GM12878 (cell line): ENCODE measurements at regions not wholly inside any gene's neighbourhood (a gene's known extent, or its start where the extent isn't known, plus 50 kb on each side); places are given as distances from the start of the nearest gene placed in this dataset.

ENCODE experiments used
- ATAC-seq: fragments of 200-7000 bp; cut with Tn5 transposase; 3 replicates; pipeline ENCODE4 v1.9.1; 2020; ENCODE audit warnings: mild to moderate bottlenecking, moderate library complexity
- BruUV-seq: library from RNA; stranded (reverse); fragments of 400-500 nt; replicated peaks from 2 replicates; lab custom pipeline; 2021; lab: Mats Ljungman, UMichigan
- CTCF ChIA-PET: fragments of 300-600 bp; sonication (Branson Sonifier 250); formaldehyde crosslinking; extraction: SDS; loops from one replicate; lab custom pipeline; 2021; ENCODE audit warnings: inconsistent platforms; lab: Yijun Ruan, JAX
- POLR2A ChIA-PET: fragments of 350-600 bp; formaldehyde crosslinking; extraction: SDS; loops from one replicate; lab custom pipeline; 2021; ENCODE audit warnings: inconsistent platforms; lab: Charles Lee
- RAD21 ChIA-PET: fragments of 300-600 bp; sonication (Branson Sonifier 250); formaldehyde crosslinking; loops from one replicate; lab custom pipeline; 2023; ENCODE audit warnings: antibody characterized with exemption; ENCODE audit not compliant: unreplicated experiment; lab: Charles Lee
- SMC1A ChIA-PET: fragments of 300-600 bp; sonication (Branson Sonifier 250); formaldehyde crosslinking; loops from one replicate; lab custom pipeline; 2023; ENCODE audit not compliant: unreplicated experiment, uncharacterized antibody; lab: Charles Lee
- DNase-seq: peaks from one replicate; pipeline ENCODE4 v3.0.0-alpha.2; 2011; ENCODE audit warnings: low read depth, low spot score
- FAIRE-seq: peaks from 3 replicates; lab custom pipeline; 2011; peaks lifted over from hg19 to GRCh38; lab: Jason Lieb, UNC
- H2AFZ ChIP-seq: 2 replicates; pipeline ENCODE4 v1.6.0; 2011; ENCODE audit warnings: low read depth, low read length, control low read depth; ENCODE audit not compliant: control insufficient read depth
- H3K27ac ChIP-seq: 2 replicates; pipeline ENCODE4 v1.5.1; 2011; ENCODE audit warnings: control low read depth; ENCODE audit not compliant: control insufficient read depth, insufficient read depth
- H3K27me3 ChIP-seq, 2 experiments: replicated peaks in 1 of 2; 2 replicates each; pipeline versions ENCODE4 v1.6.0 to v1.6.1; 2011; ENCODE audit warnings: low read length in 1 of 2; ENCODE audit not compliant: control insufficient read depth in 2 of 2, insufficient read depth in 2 of 2
- H3K36me3 ChIP-seq, 2 experiments: 2 replicates each; pipeline ENCODE4 v1.5.1; 2011; ENCODE audit warnings: low read length in 1 of 2; ENCODE audit not compliant: control insufficient read depth in 2 of 2, insufficient read depth in 2 of 2
- H3K4me1 ChIP-seq: 2 replicates; pipeline ENCODE4 v1.6.1; 2011; ENCODE audit warnings: mild to moderate bottlenecking, low read length, moderate library complexity, mixed read lengths; ENCODE audit not compliant: control insufficient read depth, insufficient read depth
- H3K4me2 ChIP-seq: 2 replicates; pipeline ENCODE4 v1.6.0; 2011; ENCODE audit warnings: control low read depth; ENCODE audit not compliant: control insufficient read depth, insufficient read depth
- H3K4me3 ChIP-seq: fragments of 200-600 bp; sonication (generic); 2 replicates; pipeline ENCODE4 v1.5.1; 2016
- H3K79me2 ChIP-seq: 2 replicates; pipeline ENCODE4 v1.6.0; 2011; ENCODE audit warnings: low read length; ENCODE audit not compliant: control insufficient read depth, insufficient read depth
- H3K9ac ChIP-seq: 2 replicates; pipeline ENCODE4 v1.8.0; 2011; ENCODE audit warnings: low read length, control low read depth, mixed read lengths; ENCODE audit not compliant: control insufficient read depth, insufficient read depth
- H3K9me3 ChIP-seq: replicated peaks from 3 replicates; pipeline ENCODE4 v1.5.1; 2011; ENCODE audit warnings: mild to moderate bottlenecking, low read length; ENCODE audit not compliant: control insufficient read depth, insufficient read depth
- H4K20me1 ChIP-seq: 2 replicates; pipeline ENCODE4 v1.6.0; 2011; ENCODE audit not compliant: control insufficient read depth, insufficient read depth
- BACH1 ChIP-seq: fragments of 450-650 bp; IDR thresholded peaks from 2 replicates; pipeline ENCODE4 v1.6.1; 2017; ENCODE audit warnings: mild to moderate bottlenecking, borderline replicate concordance
- BCL11A ChIP-seq: IDR thresholded peaks from 2 replicates; pipeline ENCODE4 v1.6.1; 2011; ENCODE audit warnings: low read depth, low read length
- CHD1 ChIP-seq: IDR thresholded peaks from 2 replicates; pipeline ENCODE4 v1.6.1; 2012; ENCODE audit warnings: low read depth, low read length, improper control_type of control experiment
- FOXM1 ChIP-seq: IDR thresholded peaks from 2 replicates; pipeline ENCODE4 v1.6.1; 2012; ENCODE audit warnings: low read depth, mild to moderate bottlenecking, inconsistent platforms, low read length, moderate library complexity
- NBN ChIP-seq: fragments of 450-650 bp; IDR thresholded peaks from 2 replicates; pipeline ENCODE4 v1.6.1; 2016
- SMC3 ChIP-seq: IDR thresholded peaks from 2 replicates; pipeline ENCODE4 v1.6.1; 2011; ENCODE audit warnings: low read length, improper control_type of control experiment, borderline replicate concordance
- SUPT20H ChIP-seq: IDR thresholded peaks from 2 replicates; pipeline ENCODE4 v1.6.1; 2011; ENCODE audit warnings: low read depth, mild to moderate bottlenecking, low read length, moderate library complexity, borderline replicate concordance; ENCODE audit not compliant: control insufficient read depth
- TCF3 ChIP-seq: IDR thresholded peaks from 2 replicates; pipeline ENCODE4 v1.6.1; 2012; ENCODE audit warnings: low read depth, mild to moderate bottlenecking, low read length, borderline replicate concordance; ENCODE audit not compliant: insufficient read depth
- YY1 ChIP-seq: IDR thresholded peaks from 2 replicates; pipeline ENCODE4 v1.6.1; 2011; ENCODE audit warnings: low read depth, mild to moderate bottlenecking, low read length
- WGBS: methylation state at CpG from one replicate; pipeline ENCODE4 v1.1.6; 2016; ENCODE audit warnings: low lambda C conversion rate; ENCODE audit not compliant: insufficient replicate concordance, insufficient coverage; ENCODE audit errors: missing lambda C conversion rate; 5-methylcytosine and 5-hydroxymethylcytosine counted together
- in situ Hi-C: fragments of 300-500 bp; cut with MboI; formaldehyde crosslinking; loops from 9 replicates; pipeline ENCODE4 v1.14.3; 2018; ENCODE audit warnings: mixed read lengths
- intact Hi-C: fragments of 100-400 bp; cut with micrococcal nuclease; formaldehyde crosslinking; loops from one replicate; pipeline ENCODE4 v1.14.2; 2022; ENCODE audit not compliant: unreplicated experiment
- TF ChIP-seq, protein P1 (sequence below): fragments of 450-650 bp; IDR thresholded peaks from 2 replicates; pipeline ENCODE4 v1.6.1; 2017; ENCODE audit warnings: antibody characterized with exemption, mild to moderate bottlenecking, moderate library complexity
- TF ChIP-seq, protein P2 (sequence below): fragments of 450-650 bp; IDR thresholded peaks from 2 replicates; pipeline ENCODE4 v1.6.1; 2017; ENCODE audit warnings: borderline replicate concordance

DNA sequence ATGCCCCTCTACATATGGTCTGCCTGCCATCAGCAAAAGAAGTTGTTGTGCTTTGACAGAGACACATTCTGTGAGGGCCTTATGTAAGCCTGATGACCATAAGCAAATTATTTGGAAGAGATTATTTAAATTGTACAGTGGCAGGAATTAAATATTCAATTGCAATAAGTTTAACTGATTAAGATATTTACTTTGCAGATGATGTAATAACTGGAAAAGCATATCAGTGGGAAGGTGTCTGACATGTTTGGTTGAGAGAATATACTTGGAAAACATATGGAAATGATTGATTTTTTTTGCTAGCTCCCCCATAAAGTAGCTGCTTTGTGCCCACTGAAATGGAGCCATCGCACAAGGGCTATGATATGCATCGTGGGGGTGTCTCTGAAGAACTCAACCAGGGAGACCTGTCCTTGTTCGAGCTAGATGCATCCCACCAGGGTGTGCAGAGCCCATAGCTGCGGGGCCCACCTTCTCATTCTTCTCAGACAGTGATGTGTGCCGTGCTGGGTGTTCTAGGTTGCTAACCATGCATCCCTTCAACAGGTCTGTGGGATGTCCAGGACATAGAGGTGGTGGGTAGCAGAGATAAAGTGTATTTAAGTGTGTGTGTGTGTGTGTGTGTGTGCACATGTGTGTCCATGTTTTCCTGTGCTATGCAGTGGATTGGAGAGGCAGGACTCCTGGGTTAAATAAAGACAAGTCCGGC is 90.4 kb upstream of the PARD3B start:
- SMC1A ChIA-PET, result interaction anchor here (0.6 to 1.0 kb wide), 2 partner anchors 13 to 286 kb away, joined by 3 read pairs; no protein-coding TSS in a partner anchor
- 5% methylated on average over 5 of the region's 6 CpGs for WGBS

DNA sequence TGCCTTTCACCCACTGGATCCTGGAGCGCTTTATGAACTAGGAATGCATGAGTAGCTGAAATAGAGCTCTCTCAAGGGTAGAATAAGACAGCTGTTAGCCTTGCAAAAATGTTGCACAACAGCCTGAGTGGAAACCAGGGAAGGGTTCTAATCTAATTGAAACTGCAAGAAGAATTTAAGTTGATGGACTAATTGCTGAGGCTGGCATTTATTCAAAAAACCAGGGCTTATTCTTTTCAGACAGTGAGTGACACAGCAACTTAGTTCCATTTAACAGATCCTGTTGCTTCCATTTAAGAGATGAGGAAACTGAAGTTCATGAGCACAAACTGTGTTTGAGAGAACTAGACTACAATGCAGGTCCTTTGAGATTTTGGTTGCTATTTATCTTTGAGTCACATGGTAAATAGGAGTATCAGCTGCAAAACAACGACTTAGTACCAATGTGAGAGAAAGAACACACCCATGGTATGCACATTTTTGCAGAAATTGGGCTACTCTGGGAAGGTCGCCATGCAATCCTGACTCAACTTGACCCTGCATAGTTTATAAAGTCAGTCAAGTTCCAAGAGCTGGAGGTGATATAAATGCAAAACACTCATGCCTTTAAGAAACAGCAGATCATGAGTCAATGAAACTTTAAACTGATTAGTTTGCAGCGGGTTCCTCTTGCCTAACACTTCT is 76.4 kb upstream of the PARD3B start:
- Histone ChIP-seq H2AFZ (no peak overlapping the region), H3K79me2 (no peaks in the 10 kb centered on the region), H3K27me3 (no peaks in the 10 kb centered on the region), H3K4me3 (no peak overlapping the region), H3K36me3 (no peaks in the 10 kb centered on the region), H3K9me3 (no peaks in the 10 kb centered on the region), H4K20me1 (no peaks in the 10 kb centered on the region), H3K4me1 (no peaks in the 10 kb centered on the region), H3K4me2 (no peak overlapping the region), H3K9ac (no peak overlapping the region), H3K27ac (no peak overlapping the region)
- CTCF ChIA-PET, result no interaction called here
- WGBS, result 21% methylated on average over 4 of the region's 4 CpGs
- BruUV-seq, result no TSS peak
- ATAC-seq (no peak), DNase-seq (no peak), FAIRE-seq (no peak)
- in situ Hi-C loops (no loop called here), intact Hi-C loops (no loop called here)
- RAD21 ChIA-PET, result no interaction called here
- SMC1A ChIA-PET, result no interaction called here
- POLR2A ChIA-PET, result no interaction called here
- TF ChIP-seq SUPT20H (no peak), CHD1 (no peak)
- TF ChIP-seq, protein P1, sequence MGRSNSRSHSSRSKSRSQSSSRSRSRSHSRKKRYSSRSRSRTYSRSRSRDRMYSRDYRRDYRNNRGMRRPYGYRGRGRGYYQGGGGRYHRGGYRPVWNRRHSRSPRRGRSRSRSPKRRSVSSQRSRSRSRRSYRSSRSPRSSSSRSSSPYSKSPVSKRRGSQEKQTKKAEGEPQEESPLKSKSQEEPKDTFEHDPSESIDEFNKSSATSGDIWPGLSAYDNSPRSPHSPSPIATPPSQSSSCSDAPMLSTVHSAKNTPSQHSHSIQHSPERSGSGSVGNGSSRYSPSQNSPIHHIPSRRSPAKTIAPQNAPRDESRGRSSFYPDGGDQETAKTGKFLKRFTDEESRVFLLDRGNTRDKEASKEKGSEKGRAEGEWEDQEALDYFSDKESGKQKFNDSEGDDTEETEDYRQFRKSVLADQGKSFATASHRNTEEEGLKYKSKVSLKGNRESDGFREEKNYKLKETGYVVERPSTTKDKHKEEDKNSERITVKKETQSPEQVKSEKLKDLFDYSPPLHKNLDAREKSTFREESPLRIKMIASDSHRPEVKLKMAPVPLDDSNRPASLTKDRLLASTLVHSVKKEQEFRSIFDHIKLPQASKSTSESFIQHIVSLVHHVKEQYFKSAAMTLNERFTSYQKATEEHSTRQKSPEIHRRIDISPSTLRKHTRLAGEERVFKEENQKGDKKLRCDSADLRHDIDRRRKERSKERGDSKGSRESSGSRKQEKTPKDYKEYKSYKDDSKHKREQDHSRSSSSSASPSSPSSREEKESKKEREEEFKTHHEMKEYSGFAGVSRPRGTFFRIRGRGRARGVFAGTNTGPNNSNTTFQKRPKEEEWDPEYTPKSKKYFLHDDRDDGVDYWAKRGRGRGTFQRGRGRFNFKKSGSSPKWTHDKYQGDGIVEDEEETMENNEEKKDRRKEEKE, result no peak
- TF ChIP-seq, protein P2, sequence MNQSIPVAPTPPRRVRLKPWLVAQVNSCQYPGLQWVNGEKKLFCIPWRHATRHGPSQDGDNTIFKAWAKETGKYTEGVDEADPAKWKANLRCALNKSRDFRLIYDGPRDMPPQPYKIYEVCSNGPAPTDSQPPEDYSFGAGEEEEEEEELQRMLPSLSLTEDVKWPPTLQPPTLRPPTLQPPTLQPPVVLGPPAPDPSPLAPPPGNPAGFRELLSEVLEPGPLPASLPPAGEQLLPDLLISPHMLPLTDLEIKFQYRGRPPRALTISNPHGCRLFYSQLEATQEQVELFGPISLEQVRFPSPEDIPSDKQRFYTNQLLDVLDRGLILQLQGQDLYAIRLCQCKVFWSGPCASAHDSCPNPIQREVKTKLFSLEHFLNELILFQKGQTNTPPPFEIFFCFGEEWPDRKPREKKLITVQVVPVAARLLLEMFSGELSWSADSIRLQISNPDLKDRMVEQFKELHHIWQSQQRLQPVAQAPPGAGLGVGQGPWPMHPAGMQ, result no peak

More for the DNA sequence above, 90.4 kb upstream of the PARD3B start:
- Histone ChIP-seq H3K4me2 (no peak overlapping the region), H3K4me3 (no peak overlapping the region), H3K9ac (no peak overlapping the region), H3K36me3 (no peaks in the 10 kb centered on the region), H3K9me3 (no peaks in the 10 kb centered on the region), H2AFZ (no peak overlapping the region), H3K27ac (no peak overlapping the region), H3K27me3 (no peaks in the 10 kb centered on the region), H4K20me1 (no peaks in the 10 kb centered on the region), H3K79me2 (no peaks in the 10 kb centered on the region), H3K4me1 (no peaks in the 10 kb centered on the region)
- POLR2A ChIA-PET, result no interaction called here
- no TSS peak for BruUV-seq
- TF ChIP-seq NBN (no peak), YY1 (no peak), BACH1 (no peak), TCF3 (no peak), SMC3 (no peak), FOXM1 (no peak), BCL11A (no peak)
- in situ Hi-C loops (no loop called here), intact Hi-C loops (no loop called here)
- ATAC-seq, result no peak
- no peak for FAIRE-seq
- no peak for DNase-seq
- CTCF ChIA-PET, result no interaction called here
- RAD21 ChIA-PET, result interaction anchor here (0.9 kb wide), 1 partner anchor 12 kb away, joined by 3 read pairs; no protein-coding TSS in a partner anchor
